NCI-H446 treated with DMSO at 0.1 percent for 48 hours (cell line): ENCODE measurements at regions not wholly inside any gene's neighbourhood (a gene's known extent, or its start where the extent isn't known, plus 50 kb on each side); places are given as distances from the start of the nearest gene placed in this dataset.

Experiments used
- DNase-seq: peaks from one replicate; lab custom pipeline; 2025; lab: John Stamatoyannopoulos, UW

DNA sequence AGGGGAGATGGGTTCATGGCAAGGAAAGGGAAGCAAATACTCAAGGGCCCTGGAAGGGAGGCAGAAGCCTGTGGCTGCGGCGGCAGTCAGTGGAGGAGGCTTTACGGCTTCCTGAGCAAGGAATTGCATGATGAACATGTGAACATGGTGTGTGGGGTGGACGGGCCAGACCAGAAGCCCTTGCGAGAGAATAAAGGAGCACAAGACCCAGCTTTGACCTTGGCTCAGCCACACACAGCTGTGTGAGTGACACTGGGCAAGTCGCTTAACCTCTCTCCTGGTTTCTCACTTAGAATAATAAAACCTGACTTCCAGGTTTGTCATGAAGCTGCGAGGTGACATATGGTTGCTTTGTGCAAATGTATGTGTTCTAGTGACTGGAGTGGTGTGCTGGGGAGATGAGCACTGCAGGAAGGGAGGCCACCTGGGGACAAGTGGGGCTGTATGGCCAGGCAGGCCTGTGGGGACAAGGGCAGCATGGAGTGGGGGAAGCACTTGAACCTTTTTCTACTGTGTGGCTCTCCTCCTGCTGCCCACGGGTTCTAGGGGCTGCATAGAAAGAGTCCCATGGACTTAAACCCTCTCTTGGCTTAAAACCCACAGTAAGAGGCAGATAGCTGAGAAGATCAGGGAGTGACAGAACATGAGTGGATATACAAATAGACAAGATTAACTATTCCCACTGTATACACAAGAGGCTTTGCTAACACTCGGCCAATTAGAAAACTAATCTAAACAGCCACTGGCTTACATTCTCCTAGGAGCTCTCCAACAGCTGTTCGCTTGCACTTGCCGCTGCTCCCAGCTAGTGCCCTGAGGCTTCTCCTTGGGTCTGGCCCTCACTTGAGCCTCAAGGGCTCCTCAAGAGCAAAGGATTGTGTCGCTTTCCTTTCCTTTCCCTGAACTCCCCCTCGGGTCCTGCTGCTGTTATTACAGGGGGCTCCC, 67.3 kb upstream of the CDON start:
- no peak for DNase-seq

- peak; percentile 45 for DNase-seq
These were observed 65.2 kb upstream of the CDON start for GRCh38 chr11:126127898-126128297.

- no peak for DNase-seq
These were observed 64.7 kb upstream of the CDON start for GRCh38 chr11:126127284-126127845.

DNA sequence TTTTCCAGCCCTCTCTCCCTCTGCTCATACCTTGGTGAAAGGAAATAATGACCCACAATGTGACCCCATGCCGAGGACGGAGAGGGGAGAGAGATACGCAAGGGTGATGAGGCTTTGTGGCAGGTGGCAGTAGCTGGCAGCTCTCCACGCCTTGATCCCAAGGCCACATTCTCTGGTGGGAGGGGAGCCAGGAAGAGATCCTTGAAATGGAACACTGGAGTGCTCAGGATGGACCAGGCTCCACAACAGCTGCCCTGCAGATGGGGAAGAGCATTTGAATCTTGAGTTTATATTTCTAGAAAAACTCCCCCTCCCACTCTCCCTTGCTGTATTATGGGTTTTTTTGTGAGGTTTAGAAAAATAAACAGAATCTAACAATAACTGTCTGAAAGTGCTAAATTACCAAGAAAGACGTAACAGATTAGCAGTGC, 61.6 kb upstream of the CDON start:
- peak; percentile 28 for DNase-seq

DNA sequence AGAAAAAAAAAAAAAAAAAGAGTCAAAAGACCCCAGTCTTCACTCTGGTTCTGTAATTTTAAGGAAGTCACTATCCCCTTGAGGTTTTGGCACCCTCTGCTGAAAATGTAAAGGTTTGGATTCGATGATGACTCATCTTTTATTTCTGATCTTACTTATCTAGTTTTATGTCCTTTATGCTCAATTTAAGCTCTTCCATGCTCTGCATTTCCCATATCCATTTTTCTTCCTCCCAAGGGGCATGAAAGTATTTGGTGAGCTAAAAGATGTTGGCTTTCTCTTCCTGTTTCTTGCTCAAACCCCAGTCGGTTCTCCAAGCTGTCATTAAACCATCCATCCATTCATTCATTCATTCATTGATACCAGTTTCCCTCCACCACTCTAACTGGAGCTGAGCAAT, 61.0 kb upstream of the CDON start:
- DNase-seq = peak; percentile 41

DNA sequence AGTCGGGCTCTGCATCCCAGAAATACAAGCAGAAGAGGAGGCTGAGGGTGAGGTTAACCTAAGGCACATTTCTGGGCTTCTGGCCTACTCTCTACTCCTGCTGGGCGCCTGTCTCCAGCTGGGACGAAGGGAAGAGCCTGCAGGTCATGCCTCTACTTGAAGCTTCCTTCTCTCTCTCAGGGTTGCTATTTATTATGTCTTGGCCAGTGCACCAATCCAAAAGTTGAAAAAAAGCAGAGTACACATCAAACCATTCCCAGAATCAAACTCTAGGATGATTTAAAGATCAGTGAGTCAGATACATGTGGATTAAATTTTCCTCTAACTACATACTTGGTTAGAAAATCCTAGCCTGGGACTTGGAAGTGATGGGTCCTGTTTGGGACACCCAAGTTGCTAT, 60.2 kb upstream of the CDON start:
- DNase-seq = peak; percentile 29

DNA sequence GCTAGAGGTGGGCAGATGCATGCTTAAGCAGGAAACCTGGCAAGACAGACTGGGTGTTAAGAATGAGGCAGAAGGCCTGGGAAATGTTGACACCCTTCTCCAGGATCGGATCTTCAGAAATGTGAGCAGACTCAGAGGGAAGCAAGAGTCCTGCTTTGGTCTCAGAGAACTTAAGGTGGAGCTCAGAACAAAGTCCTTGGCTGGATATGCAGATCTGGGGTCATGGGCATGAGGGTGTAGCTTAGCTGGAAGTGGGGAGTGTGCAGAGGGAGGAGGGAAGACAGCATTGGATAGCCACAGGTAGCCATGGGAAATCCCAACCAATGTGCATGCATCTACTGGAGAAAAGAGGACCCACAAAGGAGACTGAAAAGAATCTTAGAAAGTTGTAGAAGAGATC, 58.6 kb upstream of the CDON start:
- no peak for DNase-seq

- DNase-seq = no peak
These were observed 56.1 kb upstream of the CDON start for GRCh38 chr11:126118806-126119205.

GRCh38 chr11:126115816-126116331, 53.2 kb upstream of the CDON start:
- DNase-seq = peak; percentile 82

DNA sequence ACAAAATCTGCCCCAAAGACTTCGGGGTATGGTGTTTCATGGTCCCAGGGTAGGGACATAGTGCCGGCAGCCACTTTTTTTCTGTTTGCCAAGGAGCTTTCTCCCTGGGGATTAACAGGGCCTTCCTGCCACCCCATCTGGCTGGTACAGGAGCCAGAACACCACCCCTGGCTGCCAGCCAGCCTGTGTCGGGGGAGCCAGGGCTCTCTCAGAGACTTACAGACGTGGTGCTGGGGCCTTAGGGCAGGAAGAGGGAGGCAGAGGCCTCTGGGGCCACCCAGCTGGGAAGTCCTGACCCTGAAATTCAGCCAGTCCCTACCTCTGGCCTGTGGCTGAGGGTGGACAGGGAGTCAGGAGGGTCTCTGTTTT, 52.4 kb upstream of the CDON start:
- DNase-seq = peak; percentile 94

DNA sequence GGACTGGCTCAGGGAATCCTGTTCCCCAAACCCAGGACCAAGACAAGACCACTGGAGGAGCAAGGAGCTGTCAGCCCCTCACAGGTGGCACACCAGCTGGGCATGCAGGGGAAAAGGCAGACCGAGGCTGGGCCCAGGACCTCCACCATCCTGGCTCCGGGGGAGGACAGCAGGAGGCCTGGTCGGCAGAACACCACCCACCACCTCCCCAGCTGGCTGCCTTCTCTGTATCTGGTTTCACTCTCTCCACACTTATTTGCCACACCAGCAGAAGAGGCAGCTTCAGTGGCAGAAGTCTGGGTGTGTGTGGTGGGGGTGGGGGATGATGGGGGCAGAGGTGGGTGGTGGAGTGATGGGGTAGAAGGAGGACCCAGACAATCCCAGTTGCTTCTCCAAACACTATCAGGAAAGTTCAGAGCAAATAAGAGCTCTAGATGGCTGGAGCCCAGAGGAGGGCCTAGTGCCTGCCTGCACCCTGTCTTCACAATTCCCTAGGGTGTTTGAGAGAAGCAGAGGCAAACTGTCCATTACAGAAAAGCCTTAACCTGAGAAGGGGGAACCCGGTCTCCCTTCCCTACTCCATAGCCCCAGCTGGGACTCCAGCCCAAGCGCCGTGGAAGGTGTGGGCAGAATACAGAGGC, 51.9 kb upstream of the CDON start:
- peak; percentile 70 for DNase-seq

- no peak for DNase-seq
These were observed 51.3 kb upstream of the CDON start for GRCh38 chr11:126113963-126114362.

DNA sequence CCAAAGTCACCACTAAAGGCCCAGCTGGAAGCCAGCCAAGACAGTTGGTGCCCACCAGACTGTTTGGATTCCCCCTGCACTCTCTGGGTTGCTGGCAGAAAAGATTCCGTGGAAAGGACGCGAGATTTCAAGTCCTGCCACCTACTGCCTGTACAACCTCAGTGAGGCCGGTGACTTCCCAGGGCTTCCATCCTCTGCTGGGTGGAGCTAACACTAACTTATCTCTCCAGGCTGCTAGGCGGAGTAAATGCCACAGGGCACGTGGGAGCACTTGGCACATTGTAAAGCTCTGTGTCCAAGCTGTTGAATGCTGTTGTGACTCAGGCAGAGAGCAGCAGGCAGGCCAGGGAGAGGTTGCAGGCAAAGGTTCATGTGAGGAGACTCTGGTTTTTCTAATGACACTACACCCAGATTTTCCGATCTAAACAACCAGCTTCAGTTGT, 50.9 kb upstream of the CDON start:
- peak; percentile 96 for DNase-seq

DNA sequence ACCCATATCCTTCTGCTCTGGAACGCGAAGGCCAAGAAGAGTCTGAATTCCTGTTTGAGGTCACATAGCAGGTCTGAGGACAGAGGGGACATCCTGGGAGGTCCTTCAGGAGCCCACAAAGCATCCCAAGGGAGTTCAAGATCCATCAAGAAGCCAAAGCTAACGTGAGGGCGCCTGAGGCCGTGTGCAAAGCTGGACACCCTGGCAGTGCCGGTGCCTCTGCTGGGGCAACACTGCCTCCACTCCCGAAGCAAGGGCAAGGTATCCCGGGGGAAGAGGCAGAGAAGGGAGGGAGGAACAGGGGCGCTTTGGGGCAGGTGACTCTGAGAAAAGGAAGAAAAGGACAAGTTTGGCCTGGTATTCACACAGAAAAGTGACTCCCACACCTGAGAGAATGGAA, 50.3 kb upstream of the CDON start:
- DNase-seq = no peak

DNA sequence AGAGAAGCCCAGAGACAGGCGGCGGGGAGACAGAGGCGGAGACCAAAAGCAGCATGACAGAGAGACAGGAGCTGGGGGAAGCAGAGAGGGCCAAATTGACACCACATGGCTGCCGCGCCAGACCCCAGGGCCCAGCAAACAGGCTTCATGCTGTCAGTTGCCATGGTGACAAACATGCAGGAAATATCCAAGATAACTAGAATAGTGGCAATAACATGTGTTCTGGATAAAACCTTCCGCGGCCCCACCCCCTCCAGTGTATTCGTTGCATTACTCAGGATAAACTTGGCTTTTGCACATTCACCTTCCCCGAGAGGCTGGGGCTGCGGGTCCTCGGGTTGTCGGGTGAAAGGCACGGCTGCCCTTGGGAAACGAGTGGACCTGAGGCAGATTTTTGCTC, 49.9 kb upstream of the CDON start:
- peak; percentile 71 for DNase-seq
